Panc1 (cell line): ENCODE measurements at regions not wholly inside any gene's neighbourhood (a gene's known extent, or its start where the extent isn't known, plus 50 kb on each side); places are given as distances from the start of the nearest gene placed in this dataset.

Experiments used
- ATAC-seq: fragments of 200-7000 bp; cut with Tn5 transposase; 2 replicates; pipeline ENCODE4 v1.9.1; 2020; ENCODE audit warnings: mild to moderate bottlenecking, moderate library complexity
- BruUV-seq: library from RNA; stranded (reverse); fragments of 400-500 nt; replicated peaks from 2 replicates; lab custom pipeline; 2021; lab: Mats Ljungman, UMichigan
- CTCF ChIA-PET: fragments of 300-600 bp; sonication (Branson Sonifier 250); formaldehyde crosslinking; loops from one replicate; lab custom pipeline; 2022; ENCODE audit warnings: antibody characterized with exemption; lab: Charles Lee
- POLR2A ChIA-PET: fragments of 300-600 bp; sonication (Branson Sonifier 250); formaldehyde crosslinking; loops from one replicate; lab custom pipeline; 2022; ENCODE audit warnings: antibody characterized with exemption; lab: Charles Lee
- DNase-seq: peaks from one replicate; pipeline ENCODE4 v3.0.0-alpha.2; 2010; ENCODE audit warnings: low read depth, low spot score
- H3K27ac ChIP-seq: 2 replicates; pipeline ENCODE4 v1.5.1; 2011; ENCODE audit warnings: mild to moderate bottlenecking, low read length, inconsistent platforms
- H3K27me3 ChIP-seq: fragments of 200-500 bp; sonication (Bioruptor generic); 2 replicates; pipeline ENCODE4 v1.6.0; 2014; ENCODE audit warnings: low read length, inconsistent platforms; ENCODE audit not compliant: control insufficient read depth, insufficient read depth
- H3K36me3 ChIP-seq: fragments of 200-500 bp; sonication (Bioruptor generic); 2 replicates; pipeline ENCODE4 v1.5.1; 2014; ENCODE audit warnings: inconsistent platforms, mild to moderate bottlenecking, low read length, moderate library complexity; ENCODE audit not compliant: control insufficient read depth, insufficient read depth
- H3K4me1 ChIP-seq: 2 replicates; pipeline ENCODE4 v1.5.1; 2011; ENCODE audit warnings: inconsistent platforms, mild to moderate bottlenecking, low read length, moderate library complexity; ENCODE audit not compliant: control insufficient read depth, insufficient read depth
- H3K4me3 ChIP-seq, 2 experiments: 2 replicates each; pipeline ENCODE4 v1.5.1; 2011 to 2012; ENCODE audit warnings: low read depth in 2 of 2, low read length in 2 of 2, mild to moderate bottlenecking in 2 of 2, inconsistent platforms in 1 of 2, moderate library complexity in 1 of 2
- H3K9me3 ChIP-seq: fragments of 200-500 bp; sonication (Bioruptor generic); 2 replicates; pipeline ENCODE4 v1.5.1; 2014; ENCODE audit warnings: low read depth, mild to moderate bottlenecking, inconsistent platforms, low read length, moderate library complexity; ENCODE audit not compliant: control insufficient read depth, insufficient read depth
- CTCF ChIP-seq: fragments of 450-650 bp; IDR thresholded peaks from 2 replicates; pipeline ENCODE4 v1.5.1; 2017; ENCODE audit warnings: mild to moderate bottlenecking
- POLR2AphosphoS5 ChIP-seq: IDR thresholded peaks from 2 replicates; pipeline ENCODE4 v1.6.1; 2012; ENCODE audit warnings: mild to moderate bottlenecking, low read depth, low read length, moderate library complexity
- REST ChIP-seq, 2 experiments: IDR thresholded peaks; 2 replicates each; pipeline ENCODE4 v1.6.1; 2011 to 2012; ENCODE audit warnings: low read depth in 2 of 2, control low read depth in 1 of 2, low read length in 1 of 2, mild to moderate bottlenecking in 1 of 2, moderate library complexity in 1 of 2; ENCODE audit not compliant: insufficient read depth in 1 of 2
- SIN3A ChIP-seq: IDR thresholded peaks from 2 replicates; pipeline ENCODE4 v1.6.1; 2012; ENCODE audit warnings: low read depth, mild to moderate bottlenecking, low read length, moderate library complexity, borderline replicate concordance; ENCODE audit not compliant: insufficient read depth
- TCF7L2 ChIP-seq: IDR thresholded peaks from 2 replicates; pipeline ENCODE4 v1.6.1; 2011; ENCODE audit warnings: mild to moderate bottlenecking, low read depth, low read length, inconsistent platforms
- in situ Hi-C: cut with HindIII; loops from 2 replicates; pipeline ENCODE4 v1.10.0; 2016; ENCODE audit warnings: low sequenced_read_pairs, low pct_unique_long_range_greater_than_20kb
- intact Hi-C: fragments of 100-400 bp; cut with micrococcal nuclease; formaldehyde crosslinking; loops from one replicate; pipeline ENCODE4 v1.10.0; 2022; ENCODE audit not compliant: unreplicated experiment

- no peak for DNase-seq
- Histone ChIP-seq H3K27ac (no peak overlapping the region), H3K36me3 (no peaks in the 10 kb centered on the region), H3K4me1 (no peaks in the 10 kb centered on the region), H3K9me3 (no peaks in the 10 kb centered on the region), H3K27me3 (no peaks in the 10 kb centered on the region), H3K4me3 (no peak overlapping the region)
- no TSS peak for BruUV-seq
- ATAC-seq: no peak
- intact Hi-C loops: no loop called here
- no peak for TF ChIP-seq SIN3A
- no peak for TF ChIP-seq REST (IDR thresholded peaks at IDR 0.05; ENCODE audit: insufficient read depth in 1 of 2, low read depth in 2 of 2, low read length in 1 of 2)
- TF ChIP-seq TCF7L2: no peak
- no peak for TF ChIP-seq POLR2AphosphoS5
- TF ChIP-seq CTCF: no peak
- POLR2A ChIA-PET: no interaction called here
- in situ Hi-C loops: no loop called here
- CTCF ChIA-PET: no interaction called here
These were observed 346.8 kb upstream of the GYPC start for GRCh38 chr2:126309185-126309584.

GRCh38 chr2:126312579-126312978, 343.4 kb upstream of the GYPC start:
- TF ChIP-seq TCF7L2: no peak
- TF ChIP-seq SIN3A: no peak
- no peak for TF ChIP-seq CTCF
- TF ChIP-seq REST (IDR thresholded peaks at IDR 0.05; ENCODE audit: insufficient read depth in 1 of 2, low read depth in 2 of 2, low read length in 1 of 2): no peak
- no peak for TF ChIP-seq POLR2AphosphoS5
- BruUV-seq: no TSS peak
- POLR2A ChIA-PET: no interaction called here
- no peak for DNase-seq
- no peak overlapping the region for H3K27ac ChIP-seq
- ATAC-seq: no peak
- no peak overlapping the region for H3K4me3 ChIP-seq
- intact Hi-C loops (no loop called here), in situ Hi-C loops (no loop called here)
- H3K36me3 ChIP-seq: no peaks in the 10 kb centered on the region
- H3K27me3 ChIP-seq: no peaks in the 10 kb centered on the region
- CTCF ChIA-PET: no interaction called here
- no peaks in the 10 kb centered on the region for H3K4me1 ChIP-seq
- no peaks in the 10 kb centered on the region for H3K9me3 ChIP-seq
